ENCODE measurements at regions not wholly inside any gene's neighbourhood (a gene's known extent, or its start where the extent isn't known, plus 50 kb on each side); places are given as distances from the start of the nearest gene placed in this dataset.

GRCh38 chr5:110087829-110088228 is 398.1 kb downstream of the MAN2A1 start:
- TF ChIP-seq ZFX (IDR thresholded peaks at IDR 0.05; ENCODE audit: borderline replicate concordance) = no peak
- H3K27ac ChIP-seq = no peak overlapping the region

- TF ChIP-seq ZFX (IDR thresholded peaks at IDR 0.05; ENCODE audit: borderline replicate concordance) (no peak), CTCF (IDR thresholded peaks at IDR 0.05) (no peak)
- H3K27ac ChIP-seq = no peak overlapping the region
These were observed 399.1 kb downstream of the MAN2A1 start for GRCh38 chr5:110088676-110089436.

- TF ChIP-seq ZFX (IDR thresholded peaks at IDR 0.05; ENCODE audit: borderline replicate concordance) = no peak
- no peak for TF ChIP-seq CTCF (IDR thresholded peaks at IDR 0.05)
These were observed 403.4 kb downstream of the MAN2A1 start for GRCh38 chr5:110092955-110093785.

GRCh38 chr5:110094109-110094508 is 404.4 kb downstream of the MAN2A1 start:
- no peak for TF ChIP-seq ZFX (IDR thresholded peaks at IDR 0.05; ENCODE audit: borderline replicate concordance)
- TF ChIP-seq CTCF (IDR thresholded peaks at IDR 0.05) = no peak
- no peak overlapping the region for H3K27ac ChIP-seq

More at GRCh38 chr5:110092955-110093785, 403.4 kb downstream of the MAN2A1 start:
- H3K27ac ChIP-seq = no peak overlapping the region

- H3K27ac ChIP-seq = no peak overlapping the region
- TF ChIP-seq CTCF (IDR thresholded peaks at IDR 0.05) (no peak), ZFX (IDR thresholded peaks at IDR 0.05; ENCODE audit: borderline replicate concordance) (no peak)
These were observed 404.8 kb downstream of the MAN2A1 start for GRCh38 chr5:110094548-110094947.

GRCh38 chr5:110096419-110096818 is 406.7 kb downstream of the MAN2A1 start:
- H3K27ac ChIP-seq = no peak overlapping the region
- TF ChIP-seq ZFX (IDR thresholded peaks at IDR 0.05; ENCODE audit: borderline replicate concordance) (no peak), CTCF (IDR thresholded peaks at IDR 0.05) (no peak)

GRCh38 chr5:110099572-110099971 is 409.8 kb downstream of the MAN2A1 start:
- H3K27ac ChIP-seq = no peak overlapping the region
- no peak for TF ChIP-seq ZFX (IDR thresholded peaks at IDR 0.05; ENCODE audit: borderline replicate concordance)
- TF ChIP-seq CTCF (IDR thresholded peaks at IDR 0.05) = no peak

Data from 22Rv1 (cell line).